MM.1S (cell line): ENCODE measurements at regions not wholly inside any gene's neighbourhood (a gene's known extent, or its start where the extent isn't known, plus 50 kb on each side); places are given as distances from the start of the nearest gene placed in this dataset.

Source experiments
- CTCF ChIP-seq: fragments of 300-600 bp; sonication (generic); IDR thresholded peaks from 2 replicates; pipeline ENCODE4 v1.5.1; 2016; ENCODE audit warnings: antibody characterized with exemption, low read length, mixed read lengths
- EZH2 ChIP-seq: fragments of 300-600 bp; sonication (generic); optimal IDR thresholded peaks from 2 replicates; pipeline ENCODE3; 2017; ENCODE audit warnings: low read depth, mild to moderate bottlenecking, antibody characterized with exemption, low read length, mixed read lengths
- EZH2phosphoT487 ChIP-seq: fragments of 300-600 bp; sonication (generic); IDR thresholded peaks from 2 replicates; pipeline ENCODE4 v1.6.1; 2018; ENCODE audit warnings: antibody characterized with exemption, low read length

DNA sequence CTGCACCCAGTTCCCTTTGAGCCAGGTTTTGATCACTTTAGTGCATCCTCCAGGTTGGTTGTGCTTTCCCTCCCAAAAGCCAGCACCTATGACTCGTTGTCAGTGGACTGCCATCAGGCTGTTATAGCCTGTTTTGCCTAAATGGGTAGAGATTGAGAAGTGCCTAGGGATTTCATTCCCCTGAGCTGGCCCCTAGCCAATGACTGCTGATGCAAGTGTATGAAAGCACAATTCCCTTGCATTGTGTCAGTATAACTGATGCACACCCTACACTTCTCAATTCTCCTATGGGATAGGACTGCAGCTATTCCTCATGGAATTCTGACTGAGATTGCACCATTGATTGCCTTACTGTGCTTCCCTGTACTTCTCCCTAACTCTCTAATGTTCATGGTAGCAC is 102.1 kb upstream of the ARPP21 start:
- TF ChIP-seq CTCF (no peak), EZH2 (no peak), EZH2phosphoT487 (no peak)
